Stimulated activated CD4-positive, alpha-beta T cell treated with anti-CD3 and anti-CD28 coated beads, Interleukin-2, amount 100 ng/mL, for 24 hours (primary cell): ENCODE measurements at regions not wholly inside any gene's neighbourhood (a gene's known extent, or its start where the extent isn't known, plus 50 kb on each side); places are given as distances from the start of the nearest gene placed in this dataset.
"Not testable (repeated sequence)": the region's sequence is repeated elsewhere in the genome, so short reads cannot be mapped to it uniquely, and the experiment has no call there.

Experiments
- DNase-seq, 2 donors: peaks; one replicate each; pipeline ENCODE4 v3.0.0-alpha.2; 2020

GRCh38 chr13:89518289-89519077 is 1829.0 kb upstream of the MIR17HG start:
- DNase-seq = no peak

- DNase-seq = no peak
Measured at GRCh38 chr13:89520468-89520867, 1827.0 kb upstream of the MIR17HG start.

- not testable (repeated sequence) for DNase-seq
Measured at GRCh38 chr13:89521672-89522071, 1825.8 kb upstream of the MIR17HG start.

GRCh38 chr13:89541091-89542030 is 1806.1 kb upstream of the MIR17HG start:
- no peak for DNase-seq

GRCh38 chr13:89550938-89551337 is 1796.5 kb upstream of the MIR17HG start:
- DNase-seq = no peak

GRCh38 chr13:89554801-89555200 is 1792.7 kb upstream of the MIR17HG start:
- no peak for DNase-seq

GRCh38 chr13:89565476-89566100 is 1781.9 kb upstream of the MIR17HG start:
- DNase-seq = no peak

- no peak for DNase-seq
Measured at GRCh38 chr13:89567025-89567424, 1780.5 kb upstream of the MIR17HG start.

GRCh38 chr13:89568276-89568675 is 1779.2 kb upstream of the MIR17HG start:
- DNase-seq = no peak

GRCh38 chr13:89568746-89569145 is 1778.7 kb upstream of the MIR17HG start:
- DNase-seq = no peak

GRCh38 chr13:89571676-89572075 is 1775.8 kb upstream of the MIR17HG start:
- DNase-seq = no peak

GRCh38 chr13:89574077-89574476 is 1773.4 kb upstream of the MIR17HG start:
- no peak for DNase-seq

GRCh38 chr13:89577301-89577700 is 1770.2 kb upstream of the MIR17HG start:
- DNase-seq = no peak

GRCh38 chr13:89584058-89584620 is 1763.3 kb upstream of the MIR17HG start:
- no peak for DNase-seq

GRCh38 chr13:89602655-89603054 is 1744.8 kb upstream of the MIR17HG start:
- DNase-seq = no peak

- DNase-seq = no peak
Measured at GRCh38 chr13:89603187-89603586, 1744.3 kb upstream of the MIR17HG start.

GRCh38 chr13:89609318-89609717 is 1738.2 kb upstream of the MIR17HG start:
- DNase-seq = no peak

- DNase-seq = no peak
Measured at GRCh38 chr13:89610331-89610730, 1737.2 kb upstream of the MIR17HG start.

GRCh38 chr13:89610881-89611280 is 1736.6 kb upstream of the MIR17HG start:
- DNase-seq = no peak

- no peak for DNase-seq
Measured at GRCh38 chr13:89627996-89628395, 1719.5 kb upstream of the MIR17HG start.

GRCh38 chr13:89628567-89628966 is 1718.9 kb upstream of the MIR17HG start:
- DNase-seq = no peak

GRCh38 chr13:89650226-89650625 is 1697.3 kb upstream of the MIR17HG start:
- no peak for DNase-seq

- no peak for DNase-seq
Measured at GRCh38 chr13:89660752-89661151, 1686.7 kb upstream of the MIR17HG start.
